GM18505 (cell line): ENCODE measurements at regions not wholly inside any gene's neighbourhood (a gene's known extent, or its start where the extent isn't known, plus 50 kb on each side); places are given as distances from the start of the nearest gene placed in this dataset.
"Not testable (repeated sequence)": the region's sequence is repeated elsewhere in the genome, so short reads cannot be mapped to it uniquely, and the experiment has no call there.

Source experiments
- ATAC-seq: cut with Tn5 transposase; IDR thresholded peaks from one replicate; pipeline ENCODE4 v1.9.1; 2021; ENCODE audit not compliant: unreplicated experiment
- POLR2A ChIP-seq: IDR thresholded peaks from 4 replicates; pipeline ENCODE4 v1.6.1; 2011; ENCODE audit warnings: borderline replicate concordance; ENCODE audit not compliant: insufficient read depth, insufficient read length; ENCODE audit errors: extremely low read depth

DNA sequence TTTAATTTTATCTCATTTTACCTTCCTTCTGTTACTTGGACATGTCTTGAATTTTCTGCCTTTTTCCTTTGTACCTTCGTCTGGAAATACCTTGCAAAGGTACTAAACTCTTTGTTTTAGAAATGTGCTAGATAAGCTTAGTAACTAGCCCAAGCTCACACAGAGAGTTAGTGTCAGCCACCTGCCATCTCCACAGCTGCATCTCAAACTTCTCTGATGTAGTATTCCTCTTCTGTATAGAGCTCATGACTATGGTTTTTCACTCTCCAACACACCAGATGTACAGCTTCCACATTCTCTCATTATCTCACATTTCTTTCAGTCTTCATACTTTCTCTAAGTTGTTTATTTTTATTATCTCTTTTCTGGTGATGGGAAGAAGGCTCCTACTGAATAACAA is 516.6 kb upstream of the ROBO2 start:
- no peak for TF ChIP-seq POLR2A
- ATAC-seq = no peak

DNA sequence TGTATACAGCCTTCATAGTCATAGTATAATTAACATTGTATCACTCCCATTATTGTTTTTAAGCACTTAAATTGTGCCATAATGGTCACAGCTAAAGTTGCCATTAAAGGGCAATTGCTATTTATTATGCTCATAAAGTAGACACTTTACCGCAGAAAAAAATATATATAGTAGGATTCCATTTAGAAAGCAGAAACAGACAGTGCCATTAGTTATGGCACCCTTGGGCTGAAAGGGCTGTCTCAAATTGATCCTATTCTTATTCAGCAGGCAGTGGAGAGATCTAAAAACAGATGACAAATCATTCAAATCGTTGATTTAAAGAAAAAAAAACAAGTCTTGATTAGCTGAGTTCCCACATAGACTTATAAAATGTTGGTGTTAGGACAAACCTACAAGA is 514.2 kb upstream of the ROBO2 start:
- ATAC-seq = no peak
- no peak for TF ChIP-seq POLR2A

DNA sequence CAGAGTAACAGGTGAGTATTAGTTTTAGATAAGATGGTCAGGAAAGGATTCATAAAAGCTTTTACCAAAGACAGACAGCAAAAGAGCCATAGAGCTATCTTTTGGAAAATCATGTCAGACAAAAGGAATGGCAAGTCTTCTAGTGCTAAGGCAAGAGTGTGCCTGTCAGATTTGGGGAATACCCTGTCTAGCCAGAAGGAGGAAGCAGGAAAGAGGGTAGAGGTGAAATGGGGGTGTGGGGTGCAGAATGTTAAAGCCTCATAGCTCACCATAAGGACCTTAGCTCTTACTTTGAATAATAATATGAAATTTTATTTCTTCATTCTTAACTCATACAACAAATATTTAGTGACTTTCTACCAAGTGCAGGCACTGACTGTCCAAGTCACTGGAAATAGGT is 512.1 kb upstream of the ROBO2 start:
- no peak for TF ChIP-seq POLR2A
- ATAC-seq = no peak

DNA sequence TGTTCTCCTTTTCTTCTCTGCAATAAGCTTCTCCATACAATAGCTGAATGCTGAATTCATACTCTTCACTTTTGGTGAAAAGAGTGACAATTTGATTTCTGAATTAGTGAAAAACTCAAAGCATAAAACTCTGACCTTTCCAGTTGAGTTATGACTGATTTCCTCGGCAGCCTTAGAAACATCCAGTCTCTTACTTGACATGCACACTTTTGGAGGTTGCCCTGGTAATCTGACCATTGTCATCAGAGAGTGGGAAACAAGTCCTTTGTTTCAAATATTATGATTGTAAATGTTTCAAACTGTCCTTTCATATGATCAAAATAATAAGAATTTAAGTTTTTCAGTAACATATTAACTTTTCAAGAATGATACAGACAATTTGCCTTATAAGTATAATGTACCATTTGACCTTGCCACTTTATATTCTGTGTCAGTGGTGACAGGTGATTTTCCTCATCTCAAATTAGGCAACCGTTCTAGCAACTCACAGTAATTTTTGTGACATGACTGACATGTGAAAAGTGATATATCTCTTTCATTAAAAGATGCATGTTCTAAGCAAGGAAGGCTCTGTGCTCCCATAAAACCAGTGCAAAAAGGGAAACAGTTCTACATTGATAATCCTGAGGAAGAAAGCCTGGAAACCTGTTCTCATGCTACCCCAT is 507.6 kb upstream of the ROBO2 start:
- no peak for TF ChIP-seq POLR2A
- ATAC-seq = no peak

DNA sequence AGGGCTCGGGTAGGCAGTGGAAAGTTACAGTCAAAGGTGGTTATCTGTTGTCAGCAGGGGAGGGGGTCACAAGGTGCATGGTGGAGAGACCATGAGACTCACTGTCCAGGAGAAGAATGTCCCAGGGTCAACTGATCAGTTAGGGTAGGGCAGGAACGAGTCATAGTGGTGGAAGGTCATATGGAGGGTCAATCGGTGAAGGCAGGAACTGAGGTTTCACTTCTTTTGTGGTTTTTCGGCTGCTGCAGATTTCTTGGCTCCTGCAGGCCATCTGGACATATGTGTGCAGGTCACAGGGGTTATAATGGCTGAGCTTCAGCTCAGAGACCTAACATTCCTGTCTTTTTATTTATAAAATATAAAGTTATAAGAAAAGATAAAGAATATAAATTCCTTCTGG is 506.2 kb upstream of the ROBO2 start:
- ATAC-seq = not testable (repeated sequence)

DNA sequence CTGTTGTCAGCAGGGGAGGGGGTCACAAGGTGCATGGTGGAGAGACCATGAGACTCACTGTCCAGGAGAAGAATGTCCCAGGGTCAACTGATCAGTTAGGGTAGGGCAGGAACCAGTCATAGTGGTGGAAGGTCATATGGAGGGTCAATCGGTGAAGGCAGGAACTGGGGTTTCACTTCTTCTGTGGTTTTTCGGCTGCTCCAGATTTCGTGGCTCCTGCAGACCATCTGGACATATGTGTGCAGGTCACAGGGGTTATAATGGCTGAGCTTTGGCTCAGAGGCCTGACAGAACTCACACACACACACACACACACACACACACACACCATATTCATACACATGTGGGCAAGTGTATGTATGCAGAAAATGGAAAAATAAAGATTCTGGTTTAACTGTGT is 502.0 kb upstream of the ROBO2 start:
- ATAC-seq = not testable (repeated sequence)

DNA sequence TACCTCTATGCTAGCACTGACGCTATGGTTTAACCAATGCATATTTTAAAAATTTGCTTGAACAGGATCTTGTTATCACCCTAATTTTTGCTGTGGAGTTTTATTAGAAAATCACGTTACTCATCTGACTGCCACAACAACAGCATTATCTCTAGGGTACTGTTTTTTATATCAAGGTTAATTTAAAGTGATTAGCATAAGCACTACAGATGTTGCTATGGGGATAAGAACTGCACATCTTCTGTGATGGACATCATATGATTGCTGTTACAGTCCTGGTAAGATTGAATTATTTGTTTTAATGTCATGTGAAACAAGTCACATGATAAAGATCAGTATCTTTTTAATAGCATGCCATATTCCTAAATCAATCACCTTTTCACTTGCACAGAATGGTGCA is 492.2 kb upstream of the ROBO2 start:
- TF ChIP-seq POLR2A = no peak
- ATAC-seq = no peak

DNA sequence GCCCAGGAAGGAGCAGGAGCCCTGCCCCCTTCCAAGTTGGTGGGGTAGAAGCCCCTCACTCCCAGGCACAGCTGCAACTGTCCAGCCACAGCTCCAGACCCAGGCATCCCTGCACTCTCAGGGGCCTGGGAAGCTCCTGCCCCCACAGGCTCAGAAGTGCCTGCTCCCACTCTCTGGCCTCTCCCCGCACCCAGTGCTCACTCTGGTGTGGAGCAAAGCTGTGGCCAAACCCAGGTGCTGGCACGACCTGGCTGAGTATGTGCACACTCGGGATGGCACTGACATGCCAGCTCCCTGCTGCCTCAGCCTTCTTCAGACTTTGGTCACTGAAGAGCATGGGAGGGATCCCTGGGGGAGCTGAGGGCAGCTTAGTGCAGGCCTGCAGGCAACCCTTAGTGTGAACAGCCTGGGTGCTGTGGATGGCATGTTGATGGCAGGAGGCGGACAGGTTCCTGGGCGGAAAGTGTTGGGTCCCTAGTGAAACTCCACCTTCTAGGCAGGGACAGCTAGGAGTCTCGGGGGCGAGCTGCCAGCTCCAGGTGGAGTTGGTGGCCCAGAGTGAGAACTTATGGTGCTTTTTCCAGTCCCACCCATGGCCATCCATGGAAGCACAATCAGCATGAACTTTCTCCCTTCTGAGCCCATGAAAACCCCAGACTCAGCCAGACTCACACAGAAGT is 489.2 kb upstream of the ROBO2 start:
- TF ChIP-seq POLR2A = no peak

DNA sequence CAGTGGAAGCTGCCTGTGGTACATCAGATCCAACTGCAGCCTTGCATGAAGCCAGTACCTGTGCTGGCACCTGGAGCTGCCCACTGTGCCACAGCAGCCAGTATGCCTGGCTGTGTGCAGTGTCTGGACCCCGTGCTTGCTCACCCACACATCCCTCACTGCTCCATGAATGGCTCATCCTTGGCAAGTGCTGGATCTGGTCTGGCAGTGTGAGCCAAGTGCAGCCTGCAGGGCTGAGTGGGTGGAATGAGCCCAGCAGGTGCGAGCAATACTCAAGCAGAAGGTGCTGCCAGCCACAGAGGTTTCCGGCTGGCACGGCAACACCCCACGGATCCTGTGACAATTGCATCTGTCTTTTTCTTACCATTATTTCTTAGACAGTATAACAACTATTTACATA is 488.2 kb upstream of the ROBO2 start:
- no peak for ATAC-seq
- TF ChIP-seq POLR2A = no peak

More for the DNA sequence above, 489.2 kb upstream of the ROBO2 start:
- no peak for ATAC-seq

DNA sequence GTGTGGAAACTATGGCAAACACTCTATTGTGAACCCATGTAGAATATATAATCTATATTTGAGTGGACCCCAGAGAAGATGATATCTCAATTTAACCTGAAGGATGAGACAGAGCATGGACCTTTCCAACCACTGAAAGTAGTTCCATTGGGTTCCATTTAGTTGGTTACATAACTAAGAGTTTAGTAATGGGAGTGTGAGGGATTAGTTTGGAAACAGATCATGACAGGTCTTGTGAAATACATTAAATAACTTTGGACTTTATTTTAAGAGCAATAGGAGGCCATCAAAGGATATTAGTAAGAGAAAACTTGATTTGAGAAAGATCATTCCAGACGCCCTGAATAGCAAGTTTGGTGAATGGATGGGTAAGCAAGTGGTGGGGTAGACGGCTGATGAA is 487.2 kb upstream of the ROBO2 start:
- no peak for TF ChIP-seq POLR2A
- ATAC-seq = no peak

DNA sequence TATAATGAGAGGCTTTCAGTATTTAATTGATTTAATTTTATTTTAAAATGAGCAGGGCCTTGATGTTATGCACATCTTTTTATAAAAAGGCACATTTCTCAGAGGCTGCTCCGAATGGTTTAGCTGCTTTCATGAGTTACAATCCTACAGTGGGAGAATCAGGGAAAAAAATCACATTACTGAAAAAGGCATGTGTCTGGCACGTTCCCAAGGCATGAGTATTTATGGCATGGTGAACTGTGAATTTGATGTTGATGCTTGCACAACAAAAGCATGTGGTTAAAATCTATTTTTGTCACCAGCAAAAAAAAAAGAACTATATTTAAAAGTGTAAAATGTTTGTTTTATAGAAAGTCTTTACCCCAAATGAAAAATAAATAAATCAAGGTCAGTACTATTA is 485.2 kb upstream of the ROBO2 start:
- TF ChIP-seq POLR2A = no peak
- no peak for ATAC-seq

DNA sequence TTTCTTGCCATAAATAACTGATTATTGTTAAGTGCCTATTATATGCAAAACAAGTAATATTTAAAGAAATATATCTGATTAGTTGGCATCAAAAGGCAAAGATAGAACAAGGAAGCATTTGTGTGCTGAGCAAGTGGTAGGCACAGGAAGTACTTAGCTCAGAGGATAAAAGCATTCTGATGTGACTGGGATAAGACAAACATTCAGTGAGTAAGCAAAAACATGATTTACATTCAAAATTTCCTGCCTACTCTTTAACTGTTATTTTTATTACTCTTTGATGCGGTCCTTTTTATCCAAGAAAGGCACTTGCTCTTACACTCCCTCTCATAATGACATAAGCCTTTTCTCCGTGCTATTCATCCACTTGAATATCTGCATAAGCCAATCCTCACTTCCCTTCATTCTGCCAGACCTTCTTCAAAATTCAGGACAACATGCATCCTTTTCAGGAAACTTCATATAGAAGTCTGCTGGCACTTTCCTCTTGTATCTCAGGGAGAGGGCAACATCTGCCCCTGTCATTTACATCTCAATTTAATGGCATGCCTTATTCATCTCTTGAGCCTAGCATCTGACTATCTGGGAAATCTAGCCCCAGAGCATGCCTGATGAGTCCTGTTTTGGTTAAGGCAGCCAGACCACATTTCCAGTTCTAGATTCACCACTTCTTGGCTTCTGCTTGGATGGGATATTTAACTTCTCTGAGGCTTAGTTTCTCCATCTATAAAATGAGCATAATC is 478.2 kb upstream of the ROBO2 start:
- ATAC-seq = no peak
- no peak for TF ChIP-seq POLR2A

DNA sequence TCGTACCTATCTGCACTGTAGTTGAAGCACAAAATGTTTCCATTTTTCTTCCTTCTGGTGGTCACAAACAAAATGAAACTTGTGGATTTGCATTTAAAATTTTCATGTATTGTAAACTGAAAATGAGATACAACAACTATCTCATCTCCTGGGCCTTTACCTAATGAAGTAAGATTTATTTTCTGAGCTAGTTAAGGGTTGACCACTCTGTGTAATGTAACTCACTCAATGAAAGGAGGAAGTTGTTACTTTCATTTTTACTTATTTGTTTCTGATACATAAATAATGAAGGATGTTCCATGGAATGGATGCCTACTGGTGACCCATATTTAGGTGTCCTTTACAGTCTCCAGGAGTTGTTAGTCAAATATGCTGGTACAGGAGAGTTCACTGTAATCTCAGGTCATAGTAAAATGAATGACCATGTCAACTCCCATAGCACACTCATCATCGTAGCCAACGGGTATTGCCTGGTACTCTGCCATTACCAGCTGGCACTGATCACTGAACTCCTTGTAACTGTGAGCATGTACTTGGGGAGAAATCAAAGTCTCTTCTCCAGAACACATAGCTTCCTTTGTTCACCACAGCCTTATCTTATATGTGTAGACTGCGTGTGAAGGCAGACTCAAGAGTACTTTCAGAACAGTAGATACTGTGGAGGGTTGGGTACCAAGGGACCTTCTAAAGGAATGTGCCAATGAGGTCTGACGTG is 474.2 kb upstream of the ROBO2 start:
- ATAC-seq = no peak
- no peak for TF ChIP-seq POLR2A

DNA sequence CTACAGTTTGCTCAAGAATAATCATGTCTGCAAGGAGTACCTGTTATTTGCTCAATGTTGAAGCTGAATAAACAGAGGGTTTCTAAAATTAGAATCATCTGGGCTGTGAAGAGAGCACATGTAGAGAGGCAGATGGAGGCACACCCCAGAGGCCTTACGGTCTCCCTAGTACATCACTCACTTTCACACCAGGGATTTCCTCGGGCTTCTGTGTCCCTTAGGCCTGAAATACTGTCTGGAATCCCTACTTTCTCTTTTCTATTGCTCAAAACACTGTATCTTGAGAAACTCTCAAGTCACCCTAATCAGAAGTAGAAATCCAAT is 473.7 kb upstream of the ROBO2 start:
- ATAC-seq = no peak
- no peak for TF ChIP-seq POLR2A

DNA sequence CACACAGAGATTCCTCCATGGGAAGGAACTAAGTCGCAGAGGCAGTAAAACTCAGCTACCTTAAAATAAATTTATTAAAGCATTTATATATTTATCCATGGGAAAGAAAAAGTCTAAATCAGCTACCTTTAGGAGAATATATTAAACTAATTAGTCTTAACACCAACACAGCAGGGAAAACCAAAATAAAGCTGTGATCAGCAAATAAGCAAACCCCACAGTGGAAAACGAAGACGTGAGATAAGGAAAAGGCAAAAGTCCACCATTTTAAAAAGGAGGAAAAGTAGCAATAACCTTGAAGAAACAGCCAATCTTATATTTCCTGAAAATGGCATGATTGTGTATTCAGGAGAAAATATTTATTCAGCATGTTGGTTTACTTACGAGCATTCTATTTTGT is 473.0 kb upstream of the ROBO2 start:
- no peak for ATAC-seq
- no peak for TF ChIP-seq POLR2A
